IMR-90 (cell line): ENCODE measurements at regions not wholly inside any gene's neighbourhood (a gene's known extent, or its start where the extent isn't known, plus 50 kb on each side); places are given as distances from the start of the nearest gene placed in this dataset.

Experiments used
- ATAC-seq: fragments of 200-7000 bp; cut with Tn5 transposase; 2 replicates; pipeline ENCODE4 v1.9.1; 2020; ENCODE audit warnings: low read depth, mild to moderate bottlenecking, moderate library complexity
- BruUV-seq: library from RNA; stranded (reverse); fragments of 400-500 nt; replicated peaks from 2 replicates; lab custom pipeline; 2021; lab: Mats Ljungman, UMichigan
- CTCF ChIA-PET: fragments of 300-600 bp; formaldehyde crosslinking; extraction: SDS; loops from one replicate; lab custom pipeline; 2021; ENCODE audit warnings: antibody characterized with exemption; lab: Yijun Ruan, JAX
- POLR2A ChIA-PET: fragments of 300-600 bp; sonication (Branson Sonifier 250); formaldehyde crosslinking; loops from one replicate; lab custom pipeline; 2022; ENCODE audit warnings: antibody characterized with exemption; ENCODE audit not compliant: unreplicated experiment; lab: Charles Lee
- DNase-seq: peaks from one replicate; pipeline ENCODE4 v3.0.0; 2013
- H2AFZ ChIP-seq: replicated peaks from 2 replicates; pipeline ENCODE3; 2013; ENCODE audit warnings: low read length, mild to moderate bottlenecking; ENCODE audit not compliant: poor library complexity
- H2AK5ac ChIP-seq: 2 replicates; pipeline ENCODE4 v1.6.1; 2013; ENCODE audit warnings: low read depth, low read length, inconsistent platforms
- H2AK9ac ChIP-seq: replicated peaks from 2 replicates; pipeline ENCODE3; 2013; ENCODE audit warnings: mild to moderate bottlenecking, low read depth, low read length, moderate library complexity; ENCODE audit not compliant: poor library complexity
- H2BK120ac ChIP-seq: 2 replicates; pipeline ENCODE4 v1.6.1; 2013; ENCODE audit warnings: low read depth, low read length, inconsistent platforms
- H2BK15ac ChIP-seq: 3 replicates; pipeline ENCODE4 v1.6.1; 2013; ENCODE audit warnings: low read depth, low read length, inconsistent platforms
- H2BK20ac ChIP-seq: 2 replicates; pipeline ENCODE4 v1.6.1; 2013; ENCODE audit warnings: low read depth, mild to moderate bottlenecking, inconsistent platforms, low read length, moderate library complexity
- H2BK5ac ChIP-seq: 2 replicates; pipeline ENCODE4 v1.6.1; 2013; ENCODE audit warnings: mild to moderate bottlenecking, low read depth, low read length, inconsistent platforms; ENCODE audit not compliant: poor library complexity, severe bottlenecking
- H3K14ac ChIP-seq: replicated peaks from 2 replicates; pipeline ENCODE4 v1.6.1; 2013; ENCODE audit warnings: low read depth, low read length, inconsistent platforms
- H3K18ac ChIP-seq: 2 replicates; pipeline ENCODE4 v1.6.1; 2013; ENCODE audit warnings: low read depth, low read length, control low read depth
- H3K23ac ChIP-seq: 2 replicates; pipeline ENCODE4 v1.6.1; 2013; ENCODE audit warnings: low read depth, low read length, inconsistent platforms
- H3K27ac ChIP-seq: 2 replicates; pipeline ENCODE4 v1.5.1; 2013; ENCODE audit warnings: mild to moderate bottlenecking, control low read depth, low read length; ENCODE audit not compliant: insufficient read depth
- H3K27me3 ChIP-seq: 2 replicates; pipeline ENCODE4 v1.6.1; 2013; ENCODE audit warnings: low read length; ENCODE audit not compliant: control insufficient read depth, insufficient read depth
- H3K36me3 ChIP-seq: 2 replicates; pipeline ENCODE4 v1.6.1; 2013; ENCODE audit warnings: low read length, mixed read lengths; ENCODE audit not compliant: control insufficient read depth, insufficient read depth
- H3K4ac ChIP-seq: 2 replicates; pipeline ENCODE4 v1.6.1; 2013; ENCODE audit warnings: low read depth, low read length, inconsistent platforms
- H3K4me1 ChIP-seq: 2 replicates; pipeline ENCODE4 v1.6.1; 2013; ENCODE audit warnings: low read length, mixed read lengths; ENCODE audit not compliant: control insufficient read depth, insufficient read depth
- H3K4me2 ChIP-seq: 2 replicates; pipeline ENCODE4 v1.6.1; 2013; ENCODE audit warnings: low read depth, mild to moderate bottlenecking, control low read depth, low read length, moderate library complexity
- H3K4me3 ChIP-seq: 2 replicates; pipeline ENCODE4 v1.5.1; 2013; ENCODE audit warnings: low read depth, mild to moderate bottlenecking, control low read depth, low read length, moderate library complexity; ENCODE audit not compliant: insufficient read depth
- H3K56ac ChIP-seq: 2 replicates; pipeline ENCODE4 v1.6.1; 2013; ENCODE audit warnings: low read length, inconsistent platforms; ENCODE audit not compliant: insufficient read depth; ENCODE audit errors: extremely low read depth
- H3K79me1 ChIP-seq, 2 experiments: 2 replicates each; pipeline ENCODE4 v1.6.1; 2013; ENCODE audit warnings: low read length in 2 of 2, inconsistent platforms in 1 of 2, low read depth in 1 of 2
- H3K9ac ChIP-seq: 2 replicates; pipeline ENCODE4 v1.6.1; 2013; ENCODE audit warnings: low read depth, low read length, control low read depth
- H3K9me1 ChIP-seq: 2 replicates; pipeline ENCODE4 v1.6.1; 2013; ENCODE audit warnings: low read length, inconsistent platforms; ENCODE audit not compliant: insufficient read depth
- H3K9me3 ChIP-seq: 2 replicates; pipeline ENCODE4 v1.6.1; 2013; ENCODE audit warnings: low read length; ENCODE audit not compliant: control insufficient read depth, insufficient read depth
- H4K20me1 ChIP-seq: 2 replicates; pipeline ENCODE4 v1.6.1; 2013; ENCODE audit warnings: low read length, inconsistent platforms; ENCODE audit not compliant: insufficient read depth
- H4K5ac ChIP-seq: 2 replicates; pipeline ENCODE4 v1.6.1; 2013; ENCODE audit warnings: mild to moderate bottlenecking, low read depth, low read length, control low read depth
- H4K8ac ChIP-seq, 2 experiments: 2 replicates each; pipeline ENCODE4 v1.6.1; 2013; ENCODE audit warnings: low read depth in 2 of 2, low read length in 2 of 2, control low read depth in 1 of 2, inconsistent platforms in 1 of 2
- H4K91ac ChIP-seq: 2 replicates; pipeline ENCODE4 v1.6.1; 2013; ENCODE audit warnings: low read depth, low read length, inconsistent platforms; ENCODE audit not compliant: insufficient read depth
- MAFK ChIP-seq: IDR thresholded peaks from 2 replicates; pipeline ENCODE4 v1.6.1; 2012; ENCODE audit warnings: low read depth, low read length, improper control_type of control experiment
- MAZ ChIP-seq: IDR thresholded peaks from 2 replicates; pipeline ENCODE4 v1.6.1; 2012; ENCODE audit warnings: low read depth, mild to moderate bottlenecking, low read length, improper control_type of control experiment, moderate library complexity, borderline replicate concordance
- MXI1 ChIP-seq: IDR thresholded peaks from 2 replicates; pipeline ENCODE4 v1.6.1; 2012; ENCODE audit warnings: low read depth, mild to moderate bottlenecking, low read length, moderate library complexity, borderline replicate concordance
- POLR2A ChIP-seq: IDR thresholded peaks from 2 replicates; pipeline ENCODE4 v1.6.1; 2012; ENCODE audit warnings: mild to moderate bottlenecking, low read depth, low read length
- SMC3 ChIP-seq: fragments of 150-350 bp; IDR thresholded peaks from 2 replicates; pipeline ENCODE4 v1.6.1; 2016; ENCODE audit warnings: low read depth, mild to moderate bottlenecking, antibody characterized with exemption, low read length, moderate library complexity
- WGBS, 2 experiments: methylation state at CpG; one replicate each; pipeline versions ENCODE4 v1.1.5 to v1.1.7; 2013; ENCODE audit warnings: missing lambda C conversion rate in 2 of 2; ENCODE audit not compliant: insufficient read length in 1 of 2; ENCODE audit errors: extremely low coverage in 2 of 2; 5-methylcytosine and 5-hydroxymethylcytosine counted together
- dilution Hi-C: fragments of 300-500 bp; cut with HindIII; formaldehyde crosslinking; loops from one replicate; pipeline ENCODE4 v1.14.3; 2018; ENCODE audit warnings: low sequenced_read_pairs; ENCODE audit not compliant: unreplicated experiment
- in situ Hi-C: fragments of 300-500 bp; cut with MboI; formaldehyde crosslinking; loops from 3 replicates; pipeline ENCODE4 v1.14.3; 2019; ENCODE audit warnings: low sequenced_read_pairs, inconsistent platforms, mixed read lengths
- intact Hi-C: fragments of 100-400 bp; cut with micrococcal nuclease; formaldehyde crosslinking; loops from 2 replicates; pipeline ENCODE4 v1.10.0; 2022

- Histone ChIP-seq H3K4me3 (no peak overlapping the region), H3K4me1 (no peaks in the 10 kb centered on the region), H3K4ac (no peak overlapping the region), H4K8ac (no peak overlapping the region), H2BK120ac (no peak overlapping the region), H3K9me1 (no peaks in the 10 kb centered on the region), H3K14ac (no peak overlapping the region), H4K91ac (no peak overlapping the region), H3K9me3 (peaks cover 43% of the 10 kb centered on the region), H4K20me1 (no peaks in the 10 kb centered on the region), H3K27ac (no peak overlapping the region), H3K36me3 (no peaks in the 10 kb centered on the region), H3K18ac (no peak overlapping the region), H2BK20ac (no peak overlapping the region), H3K4me2 (no peak overlapping the region), H3K27me3 (no peaks in the 10 kb centered on the region), H3K9ac (no peak overlapping the region), H3K23ac (no peak overlapping the region), H3K79me1 (no peaks in the 10 kb centered on the region), H4K5ac (no peak overlapping the region), H2AFZ (no peak overlapping the region), H3K56ac (no peak overlapping the region), H2BK5ac (no peak overlapping the region), H2AK9ac (no peak overlapping the region), H2AK5ac (no peak overlapping the region), H2BK15ac (no peak overlapping the region)
- intact Hi-C loops (no loop called here), dilution Hi-C loops (no loop called here), in situ Hi-C loops (no loop called here)
- BruUV-seq, result no TSS peak
- DNase-seq (no peak), ATAC-seq (no peak)
- WGBS, 2 experiments, result no CpG with 5 or more reads among the region's 13 CpGs
- TF ChIP-seq MAZ, result no peak
- TF ChIP-seq MAFK, result no peak
- no peak for TF ChIP-seq MXI1
- no peak for TF ChIP-seq POLR2A
- TF ChIP-seq SMC3, result no peak
- POLR2A ChIA-PET, result no interaction called here
- CTCF ChIA-PET, result no interaction called here
Observed at GRCh38 chr19:57004418-57004817, 115.4 kb upstream of the USP29 start.
